ENCODE measurements at regions not wholly inside any gene's neighbourhood (a gene's known extent, or its start where the extent isn't known, plus 50 kb on each side); places are given as distances from the start of the nearest gene placed in this dataset.

- Histone ChIP-seq H3K36me3 (ENCODE audit: low read length) (no peaks in the 10 kb centered on the region), H2AFZ (ENCODE audit: low read depth, low read length, severe bottlenecking) (no peak overlapping the region), H3K27me3 (ENCODE audit: low read length) (no peaks in the 10 kb centered on the region), H3K9me3 (ENCODE audit: insufficient read depth, low read length) (0 out of 2 replicates have a peak, but pooled peaks cover 3% of the 10 kb centered on the region), H3K9ac (ENCODE audit: low read length) (no peak overlapping the region), H3K9me2 (replicated peaks; ENCODE audit: insufficient read depth, low read length) (no peaks in the 10 kb centered on the region), H4K20me1 (ENCODE audit: low read depth, low read length) (no peaks in the 10 kb centered on the region), H3K79me2 (ENCODE audit: insufficient read depth, low read length) (no peaks in the 10 kb centered on the region), H3F3A (ENCODE audit: insufficient read depth) (no peaks in the 10 kb centered on the region), H3K27ac (ENCODE audit: low read depth, low read length) (no peak overlapping the region), H3K4me3 (ENCODE audit: insufficient read depth, low read length, poor library complexity, severe bottlenecking) (no peak overlapping the region), H3K4me2 (ENCODE audit: low read depth, low read length, poor library complexity, severe bottlenecking) (no peak overlapping the region)
- TF ChIP-seq CTCF (IDR thresholded peaks at IDR 0.05; ENCODE audit: insufficient read depth, low read length, poor library complexity, severe bottlenecking) (no peak), EZH2phosphoT487 (conservative IDR thresholded peaks at IDR 0.05; ENCODE audit: low read length) (no peak)
Measured at GRCh38 chr20:12293900-12294299, 376.2 kb downstream of the BTBD3 start.

- no peak for TF ChIP-seq CTCF (IDR thresholded peaks at IDR 0.05; ENCODE audit: insufficient read depth, low read length, poor library complexity, severe bottlenecking)
- TF ChIP-seq EZH2phosphoT487 (conservative IDR thresholded peaks at IDR 0.05; ENCODE audit: low read length), result no peak
Measured at GRCh38 chr20:12294678-12295077, 377.0 kb downstream of the BTBD3 start.

GRCh38 chr20:12305188-12305950 is 387.7 kb downstream of the BTBD3 start:
- TF ChIP-seq EZH2phosphoT487 (conservative IDR thresholded peaks at IDR 0.05; ENCODE audit: low read length) (no peak), CTCF (IDR thresholded peaks at IDR 0.05; ENCODE audit: insufficient read depth, low read length, poor library complexity, severe bottlenecking) (no peak)
- no peak overlapping the region for H3K4me2 ChIP-seq (ENCODE audit: low read depth, low read length, poor library complexity, severe bottlenecking)
- no peaks in the 10 kb centered on the region for H3K9me3 ChIP-seq (ENCODE audit: insufficient read depth, low read length)
- H2AFZ ChIP-seq (ENCODE audit: low read depth, low read length, severe bottlenecking), result no peak overlapping the region
- H3K9ac ChIP-seq (ENCODE audit: low read length), result no peak overlapping the region
- H3K9me2 ChIP-seq (replicated peaks; ENCODE audit: insufficient read depth, low read length), result no peaks in the 10 kb centered on the region
- no peak overlapping the region for H3K4me3 ChIP-seq (ENCODE audit: insufficient read depth, low read length, poor library complexity, severe bottlenecking)
- H3K79me2 ChIP-seq (ENCODE audit: insufficient read depth, low read length), result no peaks in the 10 kb centered on the region
- no peak overlapping the region for H3K27ac ChIP-seq (ENCODE audit: low read depth, low read length)
- no peaks in the 10 kb centered on the region for H4K20me1 ChIP-seq (ENCODE audit: low read depth, low read length)
- H3K36me3 ChIP-seq (ENCODE audit: low read length), result no peaks in the 10 kb centered on the region
- no peaks in the 10 kb centered on the region for H3K27me3 ChIP-seq (ENCODE audit: low read length)
- H3F3A ChIP-seq (ENCODE audit: insufficient read depth), result no peaks in the 10 kb centered on the region

More at GRCh38 chr20:12294678-12295077, 377.0 kb downstream of the BTBD3 start:
- no peaks in the 10 kb centered on the region for H4K20me1 ChIP-seq (ENCODE audit: low read depth, low read length)
- no peaks in the 10 kb centered on the region for H3K79me2 ChIP-seq (ENCODE audit: insufficient read depth, low read length)
- H3K36me3 ChIP-seq (ENCODE audit: low read length), result no peaks in the 10 kb centered on the region
- no peak overlapping the region for H2AFZ ChIP-seq (ENCODE audit: low read depth, low read length, severe bottlenecking)
- no peak overlapping the region for H3K4me2 ChIP-seq (ENCODE audit: low read depth, low read length, poor library complexity, severe bottlenecking)
- H3K9me2 ChIP-seq (replicated peaks; ENCODE audit: insufficient read depth, low read length), result no peaks in the 10 kb centered on the region
- no peak overlapping the region for H3K9ac ChIP-seq (ENCODE audit: low read length)
- H3K27me3 ChIP-seq (ENCODE audit: low read length), result no peaks in the 10 kb centered on the region
- no peak overlapping the region for H3K4me3 ChIP-seq (ENCODE audit: insufficient read depth, low read length, poor library complexity, severe bottlenecking)
- no peaks in the 10 kb centered on the region for H3F3A ChIP-seq (ENCODE audit: insufficient read depth)
- 0 out of 2 replicates have a peak, but pooled peaks cover 2% of the 10 kb centered on the region for H3K9me3 ChIP-seq (ENCODE audit: insufficient read depth, low read length)
- H3K27ac ChIP-seq (ENCODE audit: low read depth, low read length), result no peak overlapping the region
